ENCODE measurements at regions not wholly inside any gene's neighbourhood (a gene's known extent, or its start where the extent isn't known, plus 50 kb on each side); places are given as distances from the start of the nearest gene placed in this dataset.

DNA sequence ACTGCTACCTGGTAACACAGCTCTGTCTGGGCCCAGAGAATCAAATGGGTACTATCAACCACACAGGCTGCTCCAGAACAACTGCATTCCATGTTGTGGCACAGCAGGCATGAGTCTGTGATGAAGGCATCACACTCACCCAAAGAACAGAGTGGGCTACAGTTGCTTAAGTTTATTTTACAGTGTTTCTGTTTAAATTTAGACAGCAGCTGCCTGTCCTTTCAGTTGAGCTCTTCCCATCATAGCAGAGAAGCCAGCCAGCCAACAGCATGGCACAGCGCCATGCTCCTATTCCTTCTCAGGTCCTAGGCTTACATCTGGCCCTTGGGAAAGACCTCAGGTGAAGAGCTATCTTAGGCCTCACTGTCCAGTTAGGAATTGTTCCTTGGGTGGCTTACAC, 147.0 kb upstream of the FRMD6 start:
- TF ChIP-seq POLR2A (IDR thresholded peaks at IDR 0.05) (no peak), CTCF (IDR thresholded peaks at IDR 0.05 in 4 of 5, conservative IDR thresholded peaks at IDR 0.05 in 1 of 5) (no peak)

Measured in gastrocnemius medialis (tissue), 4 donors.